Erythroblast (primary cell): ENCODE measurements at regions not wholly inside any gene's neighbourhood (a gene's known extent, or its start where the extent isn't known, plus 50 kb on each side); places are given as distances from the start of the nearest gene placed in this dataset.

Experiments
- DNase-seq, 2 experiments: peaks; one replicate each; lab custom pipeline; 2025; lab: John Stamatoyannopoulos, UW
- GATA1 ChIP-seq: IDR thresholded peaks from 2 replicates; pipeline ENCODE4 v1.6.1; 2011; ENCODE audit warnings: low read depth, mild to moderate bottlenecking, control low read depth, low read length, moderate library complexity
- POLR2A ChIP-seq: IDR thresholded peaks from 2 replicates; pipeline ENCODE4 v1.6.1; 2011; ENCODE audit warnings: mild to moderate bottlenecking, low read length

- TF ChIP-seq POLR2A (no peak), GATA1 (no peak)
- DNase-seq, result no peak
Observed at GRCh38 chr2:195606179-195606578, 50.8 kb upstream of the SLC39A10 start.

- no peak for TF ChIP-seq GATA1
- TF ChIP-seq POLR2A, result no peak
- DNase-seq, result peak in 1 of 2 experiments; percentile 38
Observed at GRCh38 chr2:195604706-195605105, 52.3 kb upstream of the SLC39A10 start.

- TF ChIP-seq POLR2A, result no peak
- no peak for TF ChIP-seq GATA1
- DNase-seq, result no peak
Observed at GRCh38 chr2:195603998-195604397, 53.0 kb upstream of the SLC39A10 start.

GRCh38 chr2:195603408-195603807, 53.6 kb upstream of the SLC39A10 start:
- TF ChIP-seq POLR2A (no peak), GATA1 (no peak)
- DNase-seq, result no peak

- DNase-seq, result peak; percentile 41 to 81
- no peak for TF ChIP-seq POLR2A
Observed at GRCh38 chr2:195602687-195603086, 54.3 kb upstream of the SLC39A10 start.

GRCh38 chr2:195601361-195601760, 55.7 kb upstream of the SLC39A10 start:
- no peak for DNase-seq
- no peak for TF ChIP-seq POLR2A

GRCh38 chr2:195600778-195601177, 56.2 kb upstream of the SLC39A10 start:
- DNase-seq, result no peak
- TF ChIP-seq POLR2A, result no peak
- no peak for TF ChIP-seq GATA1

- TF ChIP-seq GATA1 (no peak), POLR2A (no peak)
- DNase-seq, result peak in 1 of 2 experiments; percentile 35
Observed at GRCh38 chr2:195596840-195597239, 60.2 kb upstream of the SLC39A10 start.

GRCh38 chr2:195595825-195596224, 61.2 kb upstream of the SLC39A10 start:
- TF ChIP-seq GATA1, result peak; percentile 49
- no peak for TF ChIP-seq POLR2A
- peak; percentile 74 to 93 for DNase-seq

GRCh38 chr2:195594919-195595694, 61.9 kb upstream of the SLC39A10 start:
- TF ChIP-seq GATA1, result no peak
- no peak for TF ChIP-seq POLR2A

GRCh38 chr2:195594248-195594647, 62.8 kb upstream of the SLC39A10 start:
- TF ChIP-seq POLR2A, result no peak
- TF ChIP-seq GATA1, result no peak
- peak; percentile 33 to 71 for DNase-seq

More at GRCh38 chr2:195594919-195595694, 61.9 kb upstream of the SLC39A10 start:
- peak; percentile 51 to 56 for DNase-seq

GRCh38 chr2:195592105-195592504, 64.9 kb upstream of the SLC39A10 start:
- no peak for TF ChIP-seq POLR2A
- no peak for TF ChIP-seq GATA1
- no peak for DNase-seq

GRCh38 chr2:195590861-195591205, 66.2 kb upstream of the SLC39A10 start:
- no peak for TF ChIP-seq GATA1
- no peak for TF ChIP-seq POLR2A
- no peak for DNase-seq

- no peak for DNase-seq
- TF ChIP-seq POLR2A (no peak), GATA1 (no peak)
Observed at GRCh38 chr2:195590199-195590860, 66.7 kb upstream of the SLC39A10 start.
